NCI-H2196 (cell line): ENCODE measurements at regions not wholly inside any gene's neighbourhood (a gene's known extent, or its start where the extent isn't known, plus 50 kb on each side); places are given as distances from the start of the nearest gene placed in this dataset.
"Not testable (repeated sequence)": the region's sequence is repeated elsewhere in the genome, so short reads cannot be mapped to it uniquely, and the experiment has no call there.

Experiments used
- DNase-seq: peaks from one replicate; lab custom pipeline; 2025; ENCODE audit not compliant: unreplicated experiment; lab: John Stamatoyannopoulos, UW

GRCh38 chr3:144585408-144585807, 613.8 kb downstream of the DIPK2A start:
- no peak for DNase-seq

- DNase-seq, result no peak
Observed at GRCh38 chr3:144585953-144586352, 614.3 kb downstream of the DIPK2A start.

- DNase-seq, result no peak
Observed at GRCh38 chr3:144586382-144586781, 614.8 kb downstream of the DIPK2A start.

DNA sequence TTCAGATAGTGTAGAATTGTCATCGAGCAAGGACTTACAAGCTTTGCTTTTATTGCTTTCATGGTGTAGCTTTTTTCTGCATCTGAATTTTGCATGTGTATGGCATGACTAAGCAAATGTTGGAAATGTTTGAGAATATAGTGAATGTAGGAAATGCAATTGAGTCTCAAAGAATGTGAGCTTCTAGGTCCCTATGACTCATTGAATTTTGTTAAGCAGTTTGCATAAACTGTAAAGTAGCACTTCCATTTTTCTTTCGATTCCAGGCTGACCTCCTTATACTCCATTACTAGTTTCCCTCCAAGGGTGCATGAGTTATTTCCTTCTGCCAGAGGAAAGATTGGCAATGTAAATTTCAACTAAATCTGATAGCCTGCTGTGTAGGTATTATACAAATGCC, 619.2 kb downstream of the DIPK2A start:
- DNase-seq, result no peak

DNA sequence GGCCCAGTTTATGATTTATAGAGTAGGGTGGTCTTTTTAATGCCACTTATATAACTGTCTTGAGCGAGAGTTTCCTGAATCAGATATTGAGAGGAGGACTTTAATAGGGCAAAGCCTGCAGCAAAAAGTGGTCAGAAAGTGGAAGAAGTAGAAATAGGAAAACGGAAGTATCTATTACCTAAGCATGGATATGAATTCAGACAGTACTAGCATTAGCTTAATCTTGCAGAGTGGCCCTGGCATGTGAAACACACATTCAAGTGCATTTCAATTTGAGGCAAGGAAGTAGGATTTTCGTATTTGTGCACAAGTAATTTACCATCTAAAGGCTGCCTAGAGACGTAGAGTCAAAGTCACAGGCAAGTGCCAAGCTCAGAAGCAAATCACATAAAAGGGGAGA, 622.3 kb downstream of the DIPK2A start:
- no peak for DNase-seq

DNA sequence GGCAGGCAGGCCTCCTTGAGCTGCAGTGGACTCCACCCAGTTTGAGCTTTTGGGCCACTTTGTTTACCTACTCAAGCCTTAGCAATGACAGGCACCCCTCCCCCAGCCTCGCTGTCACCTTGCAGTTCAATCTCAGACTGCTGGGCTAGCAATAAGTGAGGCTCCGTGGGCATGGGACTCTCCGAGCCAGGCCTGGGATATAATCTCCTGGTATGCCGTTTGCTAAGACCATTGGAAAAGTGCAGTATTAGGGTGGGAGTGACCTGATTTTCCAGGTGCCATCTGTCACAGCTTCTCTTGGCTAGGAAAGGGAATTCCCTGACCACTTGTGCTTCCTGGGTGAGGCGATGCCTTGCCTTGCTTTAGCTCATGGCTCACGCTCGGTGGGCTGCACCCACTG, 648.6 kb downstream of the DIPK2A start:
- not testable (repeated sequence) for DNase-seq

DNA sequence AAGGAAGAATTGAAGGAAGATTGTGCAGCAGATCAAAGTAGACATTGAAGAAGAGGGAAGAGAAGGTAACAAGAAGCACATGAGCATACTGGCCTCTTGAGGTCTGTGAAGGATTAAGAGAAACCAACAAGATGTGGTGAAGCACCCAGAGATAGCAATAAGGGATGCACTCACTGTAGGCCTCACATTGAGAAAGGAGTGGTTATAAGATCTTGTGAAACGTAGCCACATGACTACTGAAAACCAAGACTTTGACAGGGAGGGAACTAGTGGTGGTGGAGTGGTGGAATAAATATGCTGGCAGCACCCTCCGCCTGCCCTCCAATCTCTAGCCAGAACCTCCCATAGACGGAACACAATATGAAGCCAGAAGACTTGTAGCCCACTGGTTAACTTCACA, 651.2 kb downstream of the DIPK2A start:
- DNase-seq, result no peak

DNA sequence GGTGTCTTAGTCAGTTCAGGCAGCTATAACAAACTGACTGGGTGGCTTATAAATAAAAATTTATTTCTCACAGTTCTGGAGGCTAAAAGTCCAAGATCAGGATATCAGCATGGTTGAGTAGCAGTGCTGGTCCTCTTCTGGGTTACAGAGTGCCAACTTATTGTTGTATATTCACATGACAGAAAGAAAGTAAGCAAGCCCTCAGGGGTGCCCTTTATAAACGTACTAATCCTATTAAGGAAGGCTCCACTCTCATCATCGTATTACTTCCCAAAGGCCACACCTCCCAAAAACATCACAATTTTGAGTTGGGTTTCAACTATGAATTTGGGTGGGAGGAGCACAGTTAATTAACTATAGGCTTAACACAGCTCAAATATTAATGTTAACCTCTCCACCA, 653.0 kb downstream of the DIPK2A start:
- DNase-seq, result no peak

DNA sequence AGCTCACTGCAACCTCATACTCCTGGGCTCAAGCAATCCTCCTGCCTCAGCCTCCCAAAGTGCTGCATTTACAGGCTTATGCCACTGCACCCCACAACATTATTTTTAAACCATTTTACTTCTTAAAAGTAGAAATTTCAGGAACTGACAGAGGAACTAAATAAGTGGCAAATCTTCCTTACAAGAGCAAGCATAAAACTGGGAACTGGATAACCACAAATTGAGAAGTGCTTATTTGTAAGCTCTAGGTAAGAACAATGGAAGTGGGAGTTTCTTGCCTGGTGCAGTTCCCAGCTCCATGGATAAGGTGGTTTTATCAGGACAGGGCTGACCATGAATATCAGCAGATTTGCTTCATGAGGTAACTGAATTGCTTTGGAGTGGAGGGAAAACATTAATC, 655.2 kb downstream of the DIPK2A start:
- no peak for DNase-seq

GRCh38 chr3:144629381-144629780, 657.8 kb downstream of the DIPK2A start:
- no peak for DNase-seq

- DNase-seq, result no peak
Observed at GRCh38 chr3:144636833-144637232, 665.2 kb downstream of the DIPK2A start.

- DNase-seq, result no peak
Observed at GRCh38 chr3:144638009-144638408, 666.4 kb downstream of the DIPK2A start.

DNA sequence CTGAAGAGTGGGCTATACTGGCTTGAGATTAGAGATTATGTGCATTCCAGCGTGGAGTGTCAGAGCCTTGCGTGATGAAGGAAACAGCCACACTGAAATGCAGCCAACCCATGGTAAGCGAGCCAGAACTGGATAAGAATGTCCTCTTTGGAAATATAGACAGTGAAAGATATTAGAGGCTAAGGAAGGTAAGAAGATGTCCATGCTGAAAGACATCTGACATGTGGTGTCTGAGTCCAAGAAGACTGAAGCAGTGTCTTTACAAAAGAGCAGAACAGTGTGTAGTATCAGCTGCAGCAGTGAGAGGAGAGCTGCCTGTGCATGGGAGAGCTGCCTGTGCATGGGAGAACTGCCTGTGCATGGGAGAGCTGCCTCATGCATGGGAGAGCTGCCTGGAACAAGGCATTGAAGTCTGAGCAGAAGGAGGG, 672.2 kb downstream of the DIPK2A start:
- no peak for DNase-seq

GRCh38 chr3:144645300-144645699, 673.7 kb downstream of the DIPK2A start:
- no peak for DNase-seq

GRCh38 chr3:144650380-144650779, 678.8 kb downstream of the DIPK2A start:
- no peak for DNase-seq

DNA sequence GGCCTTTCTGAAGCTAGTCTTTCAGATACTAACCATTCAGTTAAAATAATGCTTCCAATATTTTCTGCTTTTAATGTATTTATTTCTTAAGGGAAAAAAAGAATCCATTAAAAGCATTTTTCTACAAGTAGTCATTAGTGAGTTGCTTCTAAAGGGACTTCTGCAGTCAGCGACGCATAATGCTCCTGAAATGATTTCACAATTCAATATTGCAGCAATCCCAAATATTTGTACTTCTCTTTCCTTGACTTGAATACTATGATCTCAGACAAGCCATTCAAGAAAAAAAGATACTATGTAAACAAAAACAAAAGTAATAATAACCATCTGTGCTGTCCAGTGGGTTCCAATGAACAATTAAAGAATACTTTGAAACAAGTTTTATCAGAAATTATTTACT, 681.0 kb downstream of the DIPK2A start:
- DNase-seq, result no peak

DNA sequence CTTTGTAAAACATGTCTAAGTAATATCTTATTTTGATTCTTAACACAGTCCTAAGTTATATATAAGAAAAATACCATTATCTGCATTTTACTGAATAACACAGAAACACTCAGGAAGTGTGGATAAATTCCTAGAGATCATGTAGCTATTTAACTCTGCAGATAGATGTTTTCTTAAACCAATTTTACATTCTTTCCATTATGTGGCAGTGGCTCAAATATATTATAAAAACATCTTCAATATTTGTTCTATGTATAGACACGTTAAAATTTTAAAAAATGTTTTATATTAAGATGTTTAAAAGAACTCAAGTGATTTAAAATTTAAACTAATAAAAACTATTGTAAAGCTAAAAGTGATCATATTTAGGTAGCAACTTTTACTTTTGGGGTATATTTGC, 683.8 kb downstream of the DIPK2A start:
- DNase-seq, result no peak

DNA sequence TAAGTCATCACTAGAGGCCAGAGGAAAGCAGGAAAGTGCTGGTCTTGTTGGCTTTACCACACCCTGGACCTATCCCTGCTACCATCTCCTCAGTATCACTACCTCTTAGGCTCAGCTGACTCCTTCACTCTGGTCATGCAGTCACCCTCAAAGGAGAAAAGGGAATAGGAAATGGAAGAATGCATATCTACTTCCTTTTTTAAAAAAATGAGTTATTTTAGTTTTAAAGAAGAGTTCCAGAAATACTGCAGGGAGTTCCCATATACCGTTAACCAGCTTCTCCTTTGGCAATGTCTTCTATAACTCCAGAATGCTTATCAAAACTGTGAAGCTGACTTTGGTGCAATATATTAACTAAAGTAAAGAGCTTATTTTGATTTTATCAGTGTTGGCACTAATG, 688.6 kb downstream of the DIPK2A start:
- no peak for DNase-seq

GRCh38 chr3:144662729-144663128, 691.1 kb downstream of the DIPK2A start:
- no peak for DNase-seq

GRCh38 chr3:144663456-144664436, 692.1 kb downstream of the DIPK2A start:
- DNase-seq, result no peak

DNA sequence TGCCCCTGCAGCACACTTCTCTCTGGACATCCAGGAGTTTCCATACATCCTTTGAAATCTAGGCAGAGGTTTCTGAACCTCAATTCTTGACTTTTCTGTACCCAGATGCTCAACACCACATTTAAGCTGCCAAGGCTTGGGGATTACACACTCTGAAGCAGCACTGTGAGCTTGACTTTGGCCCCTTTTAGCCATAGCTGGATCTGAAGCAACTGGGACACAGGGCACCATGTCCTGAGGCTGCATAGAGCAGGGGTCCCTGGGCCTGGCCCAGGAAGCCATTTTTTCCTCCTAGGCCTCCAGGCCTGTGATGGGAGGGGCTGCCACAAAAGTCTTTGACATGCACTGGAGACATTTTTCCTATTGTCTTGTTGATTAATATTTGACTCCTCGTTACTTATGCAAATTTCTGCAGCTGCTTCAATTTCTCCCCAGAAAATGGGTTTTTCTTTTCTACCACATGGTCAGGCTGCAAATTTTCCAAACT, 694.0 kb downstream of the DIPK2A start:
- DNase-seq, result no peak

- no peak for DNase-seq
Observed at GRCh38 chr3:144670571-144670970, 698.9 kb downstream of the DIPK2A start.

GRCh38 chr3:144677103-144677502, 705.5 kb downstream of the DIPK2A start:
- no peak for DNase-seq
